K562 (cell line): ENCODE measurements at regions not wholly inside any gene's neighbourhood (a gene's known extent, or its start where the extent isn't known, plus 50 kb on each side); places are given as distances from the start of the nearest gene placed in this dataset.

ENCODE experiments used
- ATAC-seq: fragments of 200-7000 bp; cut with Tn5 transposase; 3 replicates; pipeline ENCODE4 v1.9.1; 2020; ENCODE audit warnings: moderate library complexity
- BruUV-seq: library from RNA; stranded (reverse); fragments of 400-500 nt; replicated peaks from 2 replicates; lab custom pipeline; 2021; lab: Mats Ljungman, UMichigan
- CTCF ChIA-PET: fragments of 300-600 bp; formaldehyde crosslinking; extraction: SDS; loops from one replicate; lab custom pipeline; 2021; ENCODE audit warnings: low intra/inter-chr PET ratio; lab: Yijun Ruan, JAX
- POLR2A ChIA-PET: fragments of 300-600, 350-650 bp; sonication (Branson Sonifier 250); formaldehyde crosslinking; extraction: SDS; loops from one replicate; lab custom pipeline; 2021; ENCODE audit warnings: antibody characterized with exemption, inconsistent platforms; lab: Yijun Ruan, JAX
- DNase-seq, 4 experiments: peaks; one replicate each; pipeline versions ENCODE4 v3.0.0 to v3.0.0-alpha.2; 2011 to 2018; ENCODE audit warnings: low spot score in 3 of 4, mixed read lengths in 3 of 4; ENCODE audit errors: extremely low read depth in 1 of 4
- FAIRE-seq: peaks from 2 replicates; lab custom pipeline; 2011; peaks lifted over from hg19 to GRCh38; lab: Jason Lieb, UNC
- H2AFZ ChIP-seq: 2 replicates; pipeline ENCODE4 v1.6.0; 2011; ENCODE audit warnings: low read depth, low read length, control low read depth, inconsistent platforms
- H3K27ac ChIP-seq: fragments of 200-600 bp; 3 replicates; pipeline ENCODE4 v1.8.0; 2011; ENCODE audit warnings: low read depth, mild to moderate bottlenecking, control low read depth, inconsistent platforms, low read length, moderate library complexity, mixed read lengths; ENCODE audit errors: extremely low read depth
- H3K27me3 ChIP-seq, 2 experiments: fragments of 300-600 bp in 1 of 2; 2 replicates in 1 of 2; 3 replicates in 1 of 2; pipeline versions ENCODE4 v1.6.0 to v1.8.0; 2011; ENCODE audit warnings: inconsistent platforms in 2 of 2, low read length in 2 of 2, mild to moderate bottlenecking in 1 of 2, mixed read lengths in 1 of 2, moderate library complexity in 1 of 2; ENCODE audit not compliant: control insufficient read depth in 2 of 2, insufficient read depth in 2 of 2
- H3K36me3 ChIP-seq: fragments of 300-600 bp; 3 replicates; pipeline ENCODE4 v1.8.0; 2011; ENCODE audit warnings: mild to moderate bottlenecking, low read length, inconsistent platforms; ENCODE audit not compliant: control insufficient read depth, insufficient read depth
- H3K4me1 ChIP-seq, 2 experiments: fragments of 200-600 bp in 1 of 2; replicated peaks in 1 of 2; 2 replicates in 1 of 2; 3 replicates in 1 of 2; pipeline versions ENCODE4 v1.5.1 to v1.8.0; 2011; ENCODE audit warnings: inconsistent platforms in 2 of 2, low read length in 2 of 2, mild to moderate bottlenecking in 1 of 2, mixed read lengths in 1 of 2, moderate library complexity in 1 of 2; ENCODE audit not compliant: control insufficient read depth in 2 of 2, insufficient read depth in 2 of 2
- H3K4me2 ChIP-seq: 2 replicates; pipeline ENCODE4 v1.6.1; 2011; ENCODE audit warnings: low read length, control low read depth, inconsistent platforms, mixed read lengths; ENCODE audit not compliant: insufficient read depth
- H3K4me3 ChIP-seq: fragments of 200-600 bp; sonication (generic), shearing (Covaris generic); 2 replicates; pipeline ENCODE4 v1.5.1; 2016; ENCODE audit warnings: control low read depth, inconsistent platforms
- H3K79me2 ChIP-seq: fragments of 200-600 bp; 3 replicates; pipeline ENCODE4 v1.8.0; 2011; ENCODE audit warnings: low read length, inconsistent platforms; ENCODE audit not compliant: control insufficient read depth, insufficient read depth
- H3K9ac ChIP-seq, 2 experiments: 2 replicates each; pipeline versions ENCODE4 v1.6.0 to v1.6.1; 2011; ENCODE audit warnings: low read depth in 2 of 2, low read length in 2 of 2, control low read depth in 1 of 2, inconsistent platforms in 1 of 2, mild to moderate bottlenecking in 1 of 2, mixed read lengths in 1 of 2; ENCODE audit not compliant: insufficient read depth in 1 of 2
- H3K9me1 ChIP-seq: one replicate; pipeline ENCODE4 v1.6.0; 2011; ENCODE audit warnings: inconsistent platforms, mild to moderate bottlenecking, low read length, moderate library complexity; ENCODE audit not compliant: control insufficient read depth, insufficient read depth
- H3K9me3 ChIP-seq: replicated peaks from 2 replicates; pipeline ENCODE4 v1.5.1; 2011; ENCODE audit warnings: low read depth, low read length, inconsistent platforms; ENCODE audit not compliant: control insufficient read depth, insufficient read depth
- H4K20me1 ChIP-seq: replicated peaks from 2 replicates; pipeline ENCODE4 v1.6.1; 2011; ENCODE audit warnings: low read length, inconsistent platforms, mixed read lengths; ENCODE audit not compliant: control insufficient read depth, insufficient read depth
- C11orf30 ChIP-seq: fragments of 450-650 bp; IDR thresholded peaks from 2 replicates; pipeline ENCODE4 v1.6.1; 2016; ENCODE audit warnings: low read depth, mild to moderate bottlenecking
- CBX1 ChIP-seq: sonication (generic); IDR thresholded peaks from 2 replicates; pipeline ENCODE4 v1.6.1; 2016; ENCODE audit warnings: antibody characterized with exemption, low read depth, mild to moderate bottlenecking
- ELF1 ChIP-seq: fragments of 200-800 bp; sonication (Bioruptor generic); IDR thresholded peaks from 2 replicates; pipeline ENCODE4 v1.6.1; 2016; ENCODE audit warnings: missing genetic modification characterization, missing compliant biosample characterization
- HNRNPK ChIP-seq: fragments of 200-400 bp; formaldehyde crosslinking; IDR thresholded peaks from one replicate; pipeline ENCODE4 v1.6.1; 2018; ENCODE audit warnings: mild to moderate bottlenecking, low read depth, low read length; ENCODE audit not compliant: poor library complexity, severe bottlenecking
- JUND ChIP-seq, 2 experiments: IDR thresholded peaks; 2 replicates in 1 of 2; 3 replicates in 1 of 2; pipeline ENCODE4 v1.6.1; 2011; ENCODE audit warnings: borderline replicate concordance in 2 of 2, low read depth in 2 of 2, low read length in 2 of 2, improper control_type of control experiment in 1 of 2, missing biosample characterization in 1 of 2, missing genetic modification characterization in 1 of 2, missing genetic modification reagents in 1 of 2
- MAFG ChIP-seq: fragments of 450-650 bp; conservative IDR thresholded peaks from 2 replicates; pipeline ENCODE4 v1.6.1; 2016; ENCODE audit warnings: missing genetic modification characterization, missing compliant biosample characterization
- PTBP1 ChIP-seq: fragments of 200-400 bp; formaldehyde crosslinking; IDR thresholded peaks from 2 replicates; pipeline ENCODE4 v1.6.1; 2017; ENCODE audit warnings: low read depth, low read length
- SETDB1 ChIP-seq: IDR thresholded peaks from one replicate; pipeline ENCODE4 v1.6.1; 2012; ENCODE audit warnings: low read length, control low read depth, inconsistent platforms
- ZNF316 ChIP-seq: fragments of 450-650 bp; IDR thresholded peaks from 2 replicates; pipeline ENCODE4 v1.6.1; 2016
- ZNF695 ChIP-seq: fragments of 450-650 bp; formaldehyde crosslinking; IDR thresholded peaks from 2 replicates; pipeline ENCODE4 v1.4.0; 2020; ENCODE audit warnings: mild to moderate bottlenecking, moderate library complexity
- WGBS: fragments of 100-300 bp; shearing (Covaris generic); methylation state at CpG from one replicate; pipeline ENCODE4 v1.1.6; 2016; ENCODE audit warnings: low coverage, mixed read lengths; ENCODE audit not compliant: insufficient coverage; ENCODE audit errors: missing lambda C conversion rate; 5-methylcytosine and 5-hydroxymethylcytosine counted together
- in situ Hi-C: fragments of 300-500 bp; cut with MboI; formaldehyde crosslinking; loops from 4 replicates; pipeline ENCODE4 v1.15.0; 2018; ENCODE audit warnings: inconsistent platforms, mixed read lengths
- intact Hi-C: fragments of 100-400 bp; cut with micrococcal nuclease; formaldehyde crosslinking; loops from 2 replicates; pipeline ENCODE4 v1.14.2; 2022

DNA sequence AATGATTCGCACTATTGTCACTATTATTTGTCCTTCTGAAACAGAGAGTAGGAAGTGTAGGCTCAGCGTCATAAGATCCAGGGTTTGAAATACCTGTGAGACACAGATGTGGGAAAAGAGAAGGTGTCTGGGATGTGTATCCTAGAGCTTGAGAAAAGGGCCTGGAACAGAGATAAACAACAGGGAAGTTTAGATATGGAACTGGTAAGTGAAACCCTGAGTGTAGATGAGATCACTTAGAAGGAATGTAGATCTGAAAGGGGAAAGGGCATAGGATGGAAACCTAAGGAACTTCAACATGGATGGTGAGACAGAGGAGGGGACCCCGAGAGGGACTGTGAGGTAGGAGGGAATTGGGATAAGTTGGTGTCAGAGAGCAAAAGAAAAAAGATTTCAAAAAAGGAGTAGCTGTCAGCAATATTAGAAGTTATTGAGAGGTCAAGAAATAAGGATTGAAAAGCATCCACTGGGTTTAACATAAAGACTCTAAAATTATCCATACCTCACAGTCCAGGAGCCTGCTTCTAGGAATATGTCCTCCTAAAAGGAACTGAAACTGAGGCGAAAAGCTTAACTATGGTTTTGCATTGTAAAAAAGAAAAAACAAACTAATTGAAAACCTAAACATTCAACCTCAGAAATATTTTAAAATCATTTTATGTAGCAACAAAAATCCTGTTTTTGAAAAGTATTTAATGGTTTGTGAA is 119.2 kb upstream of the NPVF start:
- H3K4me1 ChIP-seq, result no peaks in the 10 kb centered on the region
- H3K27me3 ChIP-seq, result no peaks in the 10 kb centered on the region; a peak in 1 of 5 replicates
- H3K4me2 ChIP-seq, result no peak overlapping the region
- BruUV-seq, result no TSS peak
- FAIRE-seq (no peak), ATAC-seq (no peak), DNase-seq (no peak)
- no peak overlapping the region for H2AFZ ChIP-seq
- H4K20me1 ChIP-seq, result no peaks in the 10 kb centered on the region
- no peak overlapping the region for H3K4me3 ChIP-seq
- no peaks in the 10 kb centered on the region for H3K9me1 ChIP-seq
- no peaks in the 10 kb centered on the region for H3K36me3 ChIP-seq
- ChIA-PET CTCF (interaction anchor here (0.7 kb wide), 1 partner anchor 29 kb away, joined by 4 read pairs; no protein-coding TSS in a partner anchor), POLR2A (interaction anchor here (0.7 kb wide), 1 partner anchor 116 kb away, joined by 3 read pairs; no protein-coding TSS in a partner anchor)
- no peaks in the 10 kb centered on the region for H3K79me2 ChIP-seq
- H3K9ac ChIP-seq, result no peak overlapping the region
- H3K27ac ChIP-seq, result no peak overlapping the region
- intact Hi-C loops, result no loop called here
- WGBS, result 2% methylated on average over 4 of the region's 4 CpGs
- in situ Hi-C loops, result no loop called here
- H3K9me3 ChIP-seq, result no peaks in the 10 kb centered on the region
- no peak for TF ChIP-seq ELF1
- no peak for TF ChIP-seq ZNF695 (CRISPR knock-in tag)
- no peak for TF ChIP-seq CBX1
- TF ChIP-seq, all 486 proteins: peak for 0

DNA sequence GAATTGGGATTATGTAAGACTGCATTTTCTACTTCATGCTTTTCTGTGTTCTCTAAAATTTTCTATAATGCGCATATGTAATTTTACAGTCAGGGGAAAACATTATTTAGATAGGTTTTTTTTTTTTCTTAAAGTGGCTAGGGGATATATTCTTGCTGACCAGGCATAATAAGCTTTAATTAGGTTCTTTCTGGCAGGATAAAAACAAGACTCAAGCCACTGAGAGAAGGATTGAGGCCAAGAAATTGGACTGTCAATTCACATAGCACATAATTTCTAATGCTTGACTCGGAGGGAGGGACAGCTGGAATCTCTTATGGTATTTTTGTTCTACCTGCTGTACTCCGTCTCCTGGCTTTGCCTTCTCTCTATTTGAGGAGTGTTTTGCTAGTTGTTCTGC is 119.8 kb upstream of the NPVF start:
- Histone ChIP-seq H3K27me3 (no peaks in the 10 kb centered on the region; a peak in 3 of 5 replicates), H3K79me2 (no peaks in the 10 kb centered on the region), H3K4me1 (no peaks in the 10 kb centered on the region), H3K36me3 (no peaks in the 10 kb centered on the region), H2AFZ (no peak overlapping the region), H4K20me1 (no peaks in the 10 kb centered on the region), H3K9ac (no peak overlapping the region), H3K9me3 (no peaks in the 10 kb centered on the region), H3K9me1 (no peaks in the 10 kb centered on the region), H3K4me2 (no peak overlapping the region), H3K4me3 (no peak overlapping the region), H3K27ac (no peak overlapping the region)
- 6% methylated on average over 3 of the region's 3 CpGs for WGBS
- intact Hi-C loops, result no loop called here
- no peak for TF ChIP-seq SETDB1
- TF ChIP-seq PTBP1, result no peak
- peak; percentile 8; the same call in 1 of the 2 replicates for TF ChIP-seq C11orf30
- TF ChIP-seq MAFG, result peak; percentile 22; the same call in 1 of the 2 replicates
- peak; percentile 62; the same call in 1 of the 2 replicates for TF ChIP-seq ZNF316
- no peak for TF ChIP-seq JUND (IDR thresholded peaks at IDR 0.05; ENCODE audit: borderline replicate concordance, low read depth, low read length)
- TF ChIP-seq JUND (tag; IDR thresholded peaks at IDR 0.05; ENCODE audit: borderline replicate concordance, low read depth, low read length), result no peak
- no peak for TF ChIP-seq HNRNPK
- no TSS peak for BruUV-seq
- POLR2A ChIA-PET, result interaction anchor here (0.7 kb wide), 1 partner anchor 116 kb away, joined by 3 read pairs; no protein-coding TSS in a partner anchor
- in situ Hi-C loops, result no loop called here
- ATAC-seq, result no peak
- CTCF ChIA-PET, result interaction anchor here (0.7 kb wide), 1 partner anchor 30 kb away, joined by 4 read pairs; no protein-coding TSS in a partner anchor
- DNase-seq, result no peak
- FAIRE-seq, result no peak
